Right atrium auricular region (tissue), 2 donors: ENCODE measurements at regions not wholly inside any gene's neighbourhood (a gene's known extent, or its start where the extent isn't known, plus 50 kb on each side); places are given as distances from the start of the nearest gene placed in this dataset.

Experiments used
- DNase-seq: peaks from one replicate; pipeline ENCODE4 v3.0.0-alpha.2; 2019; ENCODE audit warnings: low spot score
- H3K27ac ChIP-seq, 2 donors: fragments of 200-600 bp; sonication (generic); 1 replicate in 1 of 2; 2 replicates in 1 of 2; pipeline ENCODE4 v1.5.1; 2016 to 2019
- H3K27me3 ChIP-seq, 2 donors: fragments of 200-600 bp; sonication (generic); one replicate each; pipeline versions ENCODE4 v1.5.1 to v1.6.0; 2017 to 2019
- H3K36me3 ChIP-seq: fragments of 200-600 bp; sonication (generic); one replicate; pipeline ENCODE4 v1.5.1; 2016
- H3K4me1 ChIP-seq, 2 donors: fragments of 200-600 bp; sonication (generic); one replicate each; pipeline versions ENCODE4 v1.5.1 to v1.6.0; 2017 to 2019
- H3K4me3 ChIP-seq, 2 donors: fragments of 200-600 bp; sonication (generic); 1 replicate in 1 of 2; 2 replicates in 1 of 2; pipeline ENCODE4 v1.5.1; 2017 to 2019; ENCODE audit warnings: mild to moderate bottlenecking in 1 of 2, moderate library complexity in 1 of 2
- H3K9me3 ChIP-seq, 2 donors: fragments of 200-600 bp; sonication (generic); one replicate each; pipeline ENCODE4 v1.5.1; 2019
- TF ChIP-seq, protein P1 (sequence below), 2 donors: fragments of 200-600 bp; sonication (generic); IDR thresholded peaks; one replicate each; pipeline ENCODE4 v1.5.1; 2019; ENCODE audit warnings: antibody characterized with exemption in 2 of 2

DNA sequence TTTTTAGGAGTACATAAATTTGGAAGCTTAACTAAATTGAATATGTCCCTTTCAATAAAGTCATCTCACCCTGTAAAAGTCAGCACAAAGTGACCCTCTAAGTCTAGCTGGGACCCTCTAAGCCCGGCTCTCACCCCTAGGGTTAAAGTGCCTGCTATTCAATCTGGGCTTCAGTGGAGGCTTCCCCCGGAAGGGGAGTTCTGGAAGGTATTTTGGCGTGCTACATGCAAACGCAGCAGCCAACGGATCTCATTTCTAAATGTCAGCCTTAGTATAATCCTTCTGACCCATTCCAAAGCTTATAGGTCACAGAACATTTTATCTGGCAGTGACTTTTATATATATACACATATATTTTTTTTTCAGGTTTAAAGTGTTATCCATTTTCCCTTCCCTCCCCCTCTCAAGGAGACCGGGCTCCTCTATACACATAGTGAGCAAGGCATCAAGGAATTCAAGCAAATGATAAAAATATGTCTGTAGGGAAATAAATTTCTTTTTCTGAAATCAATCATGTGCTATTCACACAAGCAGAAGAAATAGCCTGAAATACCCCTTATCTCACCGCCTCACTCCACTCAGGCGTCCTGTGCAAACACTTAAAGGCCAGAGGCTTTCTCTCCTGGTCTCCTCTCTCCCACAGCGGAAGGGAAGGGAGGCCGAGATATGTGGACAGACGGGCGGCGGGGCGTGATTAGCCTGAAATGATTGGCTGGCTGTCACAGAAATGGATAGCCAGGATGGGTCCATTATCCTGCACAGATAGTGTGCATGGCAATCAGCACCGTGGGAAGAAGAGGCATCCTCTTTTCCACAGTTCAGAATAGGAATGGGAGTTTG lies 301.7 kb downstream of the GALC start:
- Histone ChIP-seq H3K27ac (no peak overlapping the region), H3K36me3 (no peaks in the 10 kb centered on the region), H3K27me3 (no peaks in the 10 kb centered on the region), H3K4me3 (no peak overlapping the region), H3K9me3 (no peaks in the 10 kb centered on the region), H3K4me1 (no peaks in the 10 kb centered on the region)
- TF ChIP-seq, protein P1, sequence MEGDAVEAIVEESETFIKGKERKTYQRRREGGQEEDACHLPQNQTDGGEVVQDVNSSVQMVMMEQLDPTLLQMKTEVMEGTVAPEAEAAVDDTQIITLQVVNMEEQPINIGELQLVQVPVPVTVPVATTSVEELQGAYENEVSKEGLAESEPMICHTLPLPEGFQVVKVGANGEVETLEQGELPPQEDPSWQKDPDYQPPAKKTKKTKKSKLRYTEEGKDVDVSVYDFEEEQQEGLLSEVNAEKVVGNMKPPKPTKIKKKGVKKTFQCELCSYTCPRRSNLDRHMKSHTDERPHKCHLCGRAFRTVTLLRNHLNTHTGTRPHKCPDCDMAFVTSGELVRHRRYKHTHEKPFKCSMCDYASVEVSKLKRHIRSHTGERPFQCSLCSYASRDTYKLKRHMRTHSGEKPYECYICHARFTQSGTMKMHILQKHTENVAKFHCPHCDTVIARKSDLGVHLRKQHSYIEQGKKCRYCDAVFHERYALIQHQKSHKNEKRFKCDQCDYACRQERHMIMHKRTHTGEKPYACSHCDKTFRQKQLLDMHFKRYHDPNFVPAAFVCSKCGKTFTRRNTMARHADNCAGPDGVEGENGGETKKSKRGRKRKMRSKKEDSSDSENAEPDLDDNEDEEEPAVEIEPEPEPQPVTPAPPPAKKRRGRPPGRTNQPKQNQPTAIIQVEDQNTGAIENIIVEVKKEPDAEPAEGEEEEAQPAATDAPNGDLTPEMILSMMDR (IDR thresholded peaks at IDR 0.05): no peak
- no peak for DNase-seq

DNA sequence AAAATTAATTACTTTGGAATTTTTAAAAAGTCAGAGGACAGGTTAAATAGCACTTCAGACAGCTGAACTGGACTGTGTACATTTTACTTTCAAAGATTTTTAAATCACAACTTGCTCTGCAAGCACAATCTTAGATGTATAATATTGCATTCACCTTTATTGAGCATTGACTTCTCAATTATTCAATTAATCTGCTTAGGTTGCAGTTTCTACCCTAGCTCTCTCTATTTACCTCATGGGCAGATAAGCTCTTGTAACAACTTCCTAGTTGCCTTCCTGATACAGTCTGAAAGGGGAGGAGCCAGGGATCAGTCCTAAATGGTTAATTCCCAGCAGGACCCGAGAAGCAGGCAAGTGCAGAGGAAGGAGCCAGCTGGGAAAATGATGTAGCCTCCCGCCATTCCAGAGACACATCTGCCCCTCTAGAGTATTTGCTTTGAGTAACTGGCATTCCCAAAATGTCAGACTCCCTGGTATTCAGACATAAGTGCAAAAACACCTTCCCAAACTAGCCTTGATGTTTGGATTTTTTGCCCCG lies 302.8 kb downstream of the GALC start:
- Histone ChIP-seq H3K36me3 (no peaks in the 10 kb centered on the region), H3K27me3 (no peaks in the 10 kb centered on the region), H3K27ac (no peak overlapping the region), H3K9me3 (no peaks in the 10 kb centered on the region), H3K4me3 (no peak overlapping the region), H3K4me1 (no peaks in the 10 kb centered on the region)
- TF ChIP-seq, protein P1 (IDR thresholded peaks at IDR 0.05): no peak
- no peak for DNase-seq

DNA sequence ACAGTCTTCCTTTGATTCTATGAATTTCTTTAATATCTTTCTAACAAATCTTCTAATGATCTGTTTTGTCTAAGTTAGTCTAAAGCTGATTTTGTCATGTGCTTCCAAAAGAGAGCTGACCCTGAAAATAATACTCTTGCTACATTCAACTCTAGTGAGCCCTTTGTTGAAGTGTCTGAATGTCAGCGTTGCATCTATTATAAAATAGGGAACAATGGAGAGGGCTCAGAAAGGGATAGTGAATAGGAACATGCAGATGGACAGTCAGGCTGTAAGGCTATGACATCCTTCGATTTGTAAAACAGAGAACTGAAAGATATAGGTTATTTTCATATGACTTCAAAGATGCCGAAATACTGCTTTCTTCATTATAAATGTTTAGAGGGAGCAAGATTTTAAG lies 304.5 kb downstream of the GALC start:
- Histone ChIP-seq H3K27me3 (no peaks in the 10 kb centered on the region), H3K9me3 (peaks cover 0 to 11% of the 10 kb centered on the region in 2 donors), H3K4me3 (no peak overlapping the region), H3K36me3 (no peaks in the 10 kb centered on the region), H3K4me1 (no peaks in the 10 kb centered on the region), H3K27ac (no peak overlapping the region)
- TF ChIP-seq, protein P1 (IDR thresholded peaks at IDR 0.05): no peak
- DNase-seq: no peak

DNA sequence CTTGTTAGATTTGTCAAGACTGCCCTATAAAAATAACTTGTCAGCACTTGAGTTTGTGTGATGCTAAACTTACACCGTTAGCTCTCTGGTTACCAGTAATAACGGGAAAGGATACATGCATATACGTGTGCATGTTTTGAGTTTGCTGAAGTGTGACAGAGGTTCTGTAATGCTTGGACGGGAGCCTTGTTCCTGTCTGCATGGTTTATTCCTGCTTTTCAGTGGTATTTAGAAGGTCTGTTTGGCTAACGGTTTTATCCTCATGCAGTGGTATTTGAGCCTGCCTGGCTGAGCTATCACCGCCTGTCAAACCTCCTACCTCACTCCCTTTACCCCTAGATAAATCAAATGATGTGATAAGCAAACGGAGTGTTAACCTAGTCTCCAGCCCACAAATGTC lies 305.6 kb downstream of the GALC start:
- no peaks in the 10 kb centered on the region for H3K4me1 ChIP-seq
- DNase-seq: no peak
- peaks cover 0 to 21% of the 10 kb centered on the region in 2 donors for H3K9me3 ChIP-seq
- H3K27me3 ChIP-seq: no peaks in the 10 kb centered on the region
- no peak overlapping the region for H3K27ac ChIP-seq
- TF ChIP-seq, protein P1 (IDR thresholded peaks at IDR 0.05): no peak
- no peak overlapping the region for H3K4me3 ChIP-seq
- H3K36me3 ChIP-seq: no peaks in the 10 kb centered on the region

DNA sequence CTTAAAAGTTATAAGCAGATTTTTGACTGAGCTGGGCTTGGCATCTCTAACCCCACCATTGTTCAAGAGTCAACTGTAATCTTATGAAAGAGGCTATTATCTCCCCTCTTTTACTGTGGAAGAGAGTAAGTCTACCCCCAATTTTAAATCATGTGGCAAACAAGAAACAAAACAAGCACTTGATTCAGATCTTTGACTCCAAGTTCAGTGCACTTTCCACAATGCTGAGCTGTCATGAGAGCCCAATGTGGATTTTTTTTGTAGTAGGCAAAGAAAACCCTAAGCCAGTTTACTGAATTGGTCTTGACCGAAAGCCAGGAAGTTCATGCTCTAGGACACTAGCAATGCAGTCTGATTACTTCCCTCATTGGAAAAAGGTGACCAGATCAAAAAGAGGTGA lies 306.2 kb downstream of the GALC start:
- no peak for DNase-seq
- no peak overlapping the region for H3K27ac ChIP-seq
- H3K36me3 ChIP-seq: no peaks in the 10 kb centered on the region
- H3K4me1 ChIP-seq: no peaks in the 10 kb centered on the region
- H3K9me3 ChIP-seq: peaks cover 0 to 21% of the 10 kb centered on the region in 2 donors
- TF ChIP-seq, protein P1 (IDR thresholded peaks at IDR 0.05): no peak
- no peak overlapping the region for H3K4me3 ChIP-seq
- H3K27me3 ChIP-seq: no peaks in the 10 kb centered on the region
